ENCODE measurements at regions not wholly inside any gene's neighbourhood (a gene's known extent, or its start where the extent isn't known, plus 50 kb on each side); places are given as distances from the start of the nearest gene placed in this dataset.

- POLR2A ChIA-PET, result no interaction called here
- CTCF ChIA-PET, result no interaction called here
Measured at GRCh38 chr10:129365767-129366402, 101.2 kb upstream of the MGMT start.

GRCh38 chr10:129366450-129366849, 100.6 kb upstream of the MGMT start:
- POLR2A ChIA-PET, result no interaction called here
- CTCF ChIA-PET, result no interaction called here

GRCh38 chr10:129369566-129369965, 97.5 kb upstream of the MGMT start:
- ChIA-PET POLR2A (no interaction called here), CTCF (no interaction called here)

GRCh38 chr10:129371541-129371940, 95.5 kb upstream of the MGMT start:
- POLR2A ChIA-PET, result no interaction called here
- CTCF ChIA-PET, result no interaction called here

GRCh38 chr10:129372172-129372571, 94.9 kb upstream of the MGMT start:
- ChIA-PET POLR2A (no interaction called here), CTCF (no interaction called here)

GRCh38 chr10:129373231-129373630, 93.8 kb upstream of the MGMT start:
- CTCF ChIA-PET, result no interaction called here
- POLR2A ChIA-PET, result no interaction called here

DNA sequence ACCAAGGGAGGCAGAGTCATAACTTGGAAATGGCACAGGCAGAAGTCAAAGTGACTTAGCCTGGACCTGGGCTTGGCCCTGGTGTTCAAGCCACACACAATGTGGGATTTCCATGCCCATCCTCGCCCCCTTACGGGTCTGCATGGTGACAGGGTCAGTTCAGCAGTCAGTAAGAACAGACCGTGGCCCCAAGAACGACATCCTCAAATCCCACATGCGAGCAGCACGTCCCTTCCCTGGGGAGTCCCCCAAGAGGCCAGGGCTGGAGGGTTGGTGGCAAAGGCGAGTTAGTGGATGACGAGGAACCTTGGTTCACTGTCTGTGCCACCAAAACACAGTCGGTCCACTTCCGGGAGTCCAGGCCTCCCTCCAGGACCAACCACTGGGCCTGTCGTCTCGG, 93.3 kb upstream of the MGMT start:
- ChIA-PET POLR2A (no interaction called here), CTCF (no interaction called here)

DNA sequence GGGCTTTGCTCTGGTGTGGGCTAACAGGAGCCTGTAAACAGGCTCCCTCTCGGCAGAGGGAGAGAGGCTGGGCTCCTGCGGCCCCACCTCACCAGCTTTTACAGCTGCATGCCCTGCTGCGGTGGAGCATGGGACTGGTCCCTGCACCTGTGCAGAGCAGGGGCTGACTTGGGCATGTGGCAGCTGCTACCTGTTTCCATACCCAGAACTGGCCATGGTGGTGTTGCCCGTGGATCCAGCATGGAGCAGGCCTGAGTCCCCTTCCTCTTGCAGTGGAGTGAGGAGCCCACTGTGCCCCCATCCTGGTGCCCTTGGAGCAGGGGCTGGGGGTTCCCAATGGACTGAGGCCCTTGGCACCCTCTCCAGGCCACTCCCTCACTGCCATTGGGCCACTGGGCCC, 91.9 kb upstream of the MGMT start:
- POLR2A ChIA-PET, result no interaction called here
- CTCF ChIA-PET, result no interaction called here

- ChIA-PET POLR2A (no interaction called here), CTCF (no interaction called here)
Measured at GRCh38 chr10:129375912-129376311, 91.1 kb upstream of the MGMT start.

DNA sequence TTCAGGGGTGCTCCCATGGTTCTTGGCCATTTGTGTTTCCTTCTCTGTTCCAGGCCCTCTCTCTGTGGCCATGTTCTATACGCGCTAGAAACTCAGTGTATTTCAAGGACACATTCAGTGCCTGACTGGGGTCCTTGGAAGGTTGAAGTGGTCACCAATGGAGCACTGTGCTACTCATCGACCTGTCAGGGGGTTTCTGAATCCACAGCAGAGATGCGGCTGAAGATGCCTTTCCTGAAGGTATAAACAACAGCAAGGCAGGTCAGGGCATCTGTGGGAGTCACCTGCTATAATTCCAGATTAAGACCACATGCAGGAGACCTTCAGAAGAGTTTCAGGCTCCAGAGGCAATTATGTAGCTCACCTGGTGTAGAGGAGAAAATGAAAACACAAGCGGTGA, 86.8 kb upstream of the MGMT start:
- ChIA-PET POLR2A (no interaction called here), CTCF (no interaction called here)

GRCh38 chr10:129381741-129382140, 85.3 kb upstream of the MGMT start:
- POLR2A ChIA-PET, result interaction anchor here (0.5 kb wide), 1 partner anchor 344 kb away, joined by 5 read pairs; no protein-coding TSS in a partner anchor
- CTCF ChIA-PET, result no interaction called here

GRCh38 chr10:129382401-129382800, 84.6 kb upstream of the MGMT start:
- CTCF ChIA-PET, result no interaction called here
- POLR2A ChIA-PET, result no interaction called here

DNA sequence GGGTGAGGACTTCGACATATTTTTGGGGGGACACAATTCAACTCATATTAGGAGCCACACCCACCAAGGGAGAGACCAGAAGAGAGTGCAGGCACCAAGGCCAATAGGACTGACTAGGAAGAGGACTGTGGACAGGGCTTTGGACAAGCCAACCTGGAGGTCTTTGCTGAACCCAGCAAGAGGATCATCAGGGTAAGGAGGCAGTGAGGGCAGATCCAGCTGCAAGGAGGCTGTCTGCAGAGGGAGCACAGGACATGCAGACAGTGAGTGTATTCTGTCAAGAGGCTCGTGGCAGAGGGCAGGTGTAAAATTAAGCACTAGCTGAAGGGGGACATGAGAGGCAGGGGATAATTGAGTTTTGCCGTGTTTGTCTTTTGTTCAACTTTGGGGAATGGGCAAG, 83.4 kb upstream of the MGMT start:
- POLR2A ChIA-PET, result no interaction called here
- CTCF ChIA-PET, result no interaction called here

GRCh38 chr10:129385600-129385999, 81.4 kb upstream of the MGMT start:
- POLR2A ChIA-PET, result no interaction called here
- CTCF ChIA-PET, result no interaction called here

DNA sequence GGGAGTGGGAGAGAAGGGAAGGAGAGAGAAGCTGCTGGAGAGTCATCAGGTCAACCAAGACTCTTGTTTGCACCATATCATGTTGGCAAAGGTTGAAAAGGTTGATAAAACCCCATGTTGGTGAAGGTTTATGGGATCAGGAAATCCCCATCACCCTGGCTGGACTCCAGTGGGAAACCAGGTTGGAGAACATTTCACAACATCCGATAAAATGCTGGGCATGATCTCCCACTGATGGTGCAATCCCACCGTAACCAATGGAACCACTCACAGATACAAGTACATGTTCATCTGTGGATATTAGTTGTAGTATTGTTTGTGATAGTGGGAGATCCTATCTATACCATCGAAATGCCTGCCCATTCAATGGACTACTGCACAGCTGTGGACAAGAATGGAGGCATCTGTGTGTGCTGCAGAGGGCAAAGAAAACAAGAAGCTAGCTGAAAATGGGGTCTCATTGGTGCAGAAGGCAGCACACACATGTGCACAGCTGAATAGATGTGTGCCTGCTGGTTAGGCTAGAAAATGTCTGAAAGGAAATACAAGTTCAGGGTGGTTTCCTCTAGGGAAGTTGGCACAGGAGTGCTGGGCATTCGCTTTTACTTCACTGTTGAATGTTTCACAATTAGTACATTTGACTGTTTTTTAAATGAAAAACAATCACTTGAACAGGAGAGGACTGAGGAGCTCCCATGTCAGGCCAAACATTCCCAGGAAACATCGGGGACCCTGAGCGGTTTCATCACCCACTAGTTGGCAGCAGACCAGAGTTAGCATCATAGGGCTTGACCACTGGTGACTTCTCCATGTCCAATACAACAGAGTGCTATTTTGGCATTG, 80.4 kb upstream of the MGMT start:
- ChIA-PET POLR2A (no interaction called here), CTCF (no interaction called here)

GRCh38 chr10:129387258-129387525, 79.8 kb upstream of the MGMT start:
- ChIA-PET CTCF (no interaction called here), POLR2A (no interaction called here)

DNA sequence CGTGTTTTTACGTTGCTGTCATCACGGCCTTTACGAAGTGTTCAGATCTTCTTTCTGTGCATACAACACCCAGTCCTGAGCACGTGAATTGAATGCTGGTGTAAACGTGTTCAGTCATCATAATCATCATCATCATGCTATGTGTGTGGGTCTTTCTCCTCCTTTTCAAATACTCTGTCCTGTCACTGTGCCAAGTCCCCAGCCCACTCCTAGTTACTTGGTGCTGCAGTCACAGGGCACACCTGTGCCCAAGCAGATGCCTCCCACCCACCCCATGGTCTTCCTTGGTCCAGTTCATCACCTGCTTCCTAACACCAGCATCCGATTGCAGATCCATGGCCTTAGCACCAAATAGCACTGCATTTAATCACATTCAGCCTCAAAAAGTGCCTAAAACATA, 78.6 kb upstream of the MGMT start:
- POLR2A ChIA-PET, result no interaction called here
- CTCF ChIA-PET, result no interaction called here

- CTCF ChIA-PET, result no interaction called here
- POLR2A ChIA-PET, result no interaction called here
Measured at GRCh38 chr10:129389194-129389593, 77.8 kb upstream of the MGMT start.

- ChIA-PET POLR2A (no interaction called here), CTCF (no interaction called here)
Measured at GRCh38 chr10:129390147-129390546, 76.9 kb upstream of the MGMT start.

DNA sequence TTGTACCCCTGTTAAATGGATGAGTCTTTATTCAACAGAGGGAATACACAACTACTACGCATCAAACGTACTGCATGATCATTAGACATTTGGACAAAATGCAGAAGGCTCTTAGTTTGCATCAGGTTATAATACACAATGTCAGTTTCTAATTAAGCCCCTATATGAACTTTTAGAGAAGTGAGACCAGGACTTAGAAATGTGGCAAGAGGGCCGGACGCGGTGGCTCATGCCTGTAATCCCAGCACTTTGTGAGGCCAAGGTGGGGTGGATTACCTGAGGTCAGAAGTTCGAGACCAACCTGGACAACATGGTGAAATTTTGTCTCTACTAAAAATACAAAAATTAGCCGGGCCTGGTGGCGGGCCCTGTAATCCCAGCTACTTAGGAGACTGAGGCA, 76.3 kb upstream of the MGMT start:
- POLR2A ChIA-PET, result no interaction called here

GRCh38 chr10:129391464-129391863, 75.6 kb upstream of the MGMT start:
- CTCF ChIA-PET, result no interaction called here
- POLR2A ChIA-PET, result no interaction called here

More for the DNA sequence above, 76.3 kb upstream of the MGMT start:
- CTCF ChIA-PET, result no interaction called here

DNA sequence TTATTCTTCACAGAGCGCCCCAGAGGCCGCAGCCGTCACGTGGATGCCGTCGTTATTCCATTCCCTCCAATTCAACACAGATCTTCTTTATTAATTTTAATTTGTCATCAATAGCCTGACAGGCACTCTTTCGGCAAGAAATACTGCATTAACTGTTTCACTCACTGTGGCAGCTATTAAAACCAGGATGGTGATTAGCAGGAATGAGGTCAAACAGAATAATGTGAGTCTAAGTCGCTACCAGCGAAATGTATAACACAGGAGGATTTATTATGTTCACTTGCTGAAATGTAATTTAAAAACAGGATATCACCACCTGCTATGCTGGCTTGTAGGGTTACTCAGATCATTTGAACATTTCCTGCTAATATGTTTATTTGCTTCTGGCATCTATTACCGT, 74.2 kb upstream of the MGMT start:
- POLR2A ChIA-PET, result no interaction called here
- CTCF ChIA-PET, result no interaction called here

All from activated CD8-positive, alpha-beta memory T cell treated with anti-CD3 and anti-CD28 coated beads for 36 hours (primary cell).